H9 (cell line): ENCODE measurements at regions not wholly inside any gene's neighbourhood (a gene's known extent, or its start where the extent isn't known, plus 50 kb on each side); places are given as distances from the start of the nearest gene placed in this dataset.

Experiments used
- DNase-seq: peaks from one replicate; pipeline ENCODE4 v3.0.0-alpha.2; 2017
- H2AFZ ChIP-seq: one replicate; pipeline ENCODE4 v1.6.1; 2013; ENCODE audit warnings: mild to moderate bottlenecking, low read length, control low read depth, moderate library complexity
- H2AK5ac ChIP-seq: 2 replicates; pipeline ENCODE4 v1.6.1; 2013; ENCODE audit warnings: low read length, control low read depth, mixed read lengths; ENCODE audit not compliant: insufficient read length
- H2BK120ac ChIP-seq: one replicate; pipeline ENCODE4 v1.6.1; 2013; ENCODE audit warnings: low read depth, mild to moderate bottlenecking, low read length, control low read depth, inconsistent platforms; ENCODE audit not compliant: poor library complexity, severe bottlenecking
- H2BK12ac ChIP-seq: 2 replicates; pipeline ENCODE4 v1.6.1; 2013; ENCODE audit warnings: low read length, control low read depth, mixed read lengths, low read depth; ENCODE audit not compliant: insufficient read length
- H2BK15ac ChIP-seq: 2 replicates; pipeline ENCODE4 v1.6.1; 2013; ENCODE audit warnings: low read depth, low read length, control low read depth
- H2BK20ac ChIP-seq: one replicate; pipeline ENCODE4 v1.6.1; 2013; ENCODE audit warnings: low read depth, mild to moderate bottlenecking, low read length, control low read depth, inconsistent platforms; ENCODE audit not compliant: poor library complexity, severe bottlenecking
- H2BK5ac ChIP-seq: 2 replicates; pipeline ENCODE4 v1.6.1; 2013; ENCODE audit warnings: low read length, control low read depth, mixed read lengths; ENCODE audit not compliant: insufficient read length
- H3K14ac ChIP-seq: 2 replicates; pipeline ENCODE4 v1.6.1; 2013; ENCODE audit warnings: low read length, control low read depth; ENCODE audit not compliant: insufficient read depth
- H3K18ac ChIP-seq: 2 replicates; pipeline ENCODE4 v1.6.1; 2013; ENCODE audit warnings: low read depth, mild to moderate bottlenecking, mixed read lengths, low read length, control low read depth; ENCODE audit not compliant: insufficient read length
- H3K23ac ChIP-seq: 2 replicates; pipeline ENCODE4 v1.6.1; 2013; ENCODE audit warnings: low read length, control low read depth, mixed read lengths, low read depth; ENCODE audit not compliant: insufficient read length
- H3K23me2 ChIP-seq: 2 replicates; pipeline ENCODE4 v1.6.1; 2013; ENCODE audit warnings: low read depth, mild to moderate bottlenecking, mixed read lengths, low read length, control low read depth; ENCODE audit not compliant: insufficient read length, poor library complexity, severe bottlenecking
- H3K27ac ChIP-seq: 2 replicates; pipeline ENCODE4 v1.5.1; 2013; ENCODE audit warnings: low read length, control low read depth, mixed read lengths, low read depth; ENCODE audit not compliant: insufficient read length
- H3K27me3 ChIP-seq: 2 replicates; pipeline ENCODE4 v1.6.1; 2013; ENCODE audit warnings: low read length, control low read depth, inconsistent platforms; ENCODE audit not compliant: insufficient read depth
- H3K4ac ChIP-seq: 2 replicates; pipeline ENCODE4 v1.6.1; 2013; ENCODE audit warnings: low read depth, mild to moderate bottlenecking, control low read depth, inconsistent platforms, low read length, moderate library complexity
- H3K4me1 ChIP-seq: 2 replicates; pipeline ENCODE4 v1.6.1; 2013; ENCODE audit warnings: low read length, control low read depth, inconsistent platforms; ENCODE audit not compliant: insufficient read depth
- H3K4me2 ChIP-seq: 2 replicates; pipeline ENCODE4 v1.6.1; 2013; ENCODE audit warnings: low read length, control low read depth, mixed read lengths; ENCODE audit not compliant: insufficient read length, insufficient read depth
- H3K56ac ChIP-seq: 2 replicates; pipeline ENCODE4 v1.6.1; 2013; ENCODE audit warnings: low read depth, mild to moderate bottlenecking, mixed read lengths, low read length, control low read depth; ENCODE audit not compliant: insufficient read length
- H3K79me1 ChIP-seq: 2 replicates; pipeline ENCODE4 v1.6.1; 2013; ENCODE audit warnings: low read depth, mild to moderate bottlenecking, moderate library complexity, low read length, control low read depth, inconsistent platforms; ENCODE audit not compliant: insufficient read depth, poor library complexity, severe bottlenecking
- H3K79me2 ChIP-seq: 2 replicates; pipeline ENCODE4 v1.6.1; 2013; ENCODE audit warnings: low read length, control low read depth, inconsistent platforms; ENCODE audit not compliant: insufficient read depth
- H3K9ac ChIP-seq: 2 replicates; pipeline ENCODE4 v1.6.1; 2013; ENCODE audit warnings: low read length, control low read depth, mixed read lengths; ENCODE audit not compliant: insufficient read length; ENCODE audit errors: extremely low read depth
- H3K9me3 ChIP-seq: one replicate; pipeline ENCODE4 v1.6.1; 2013; ENCODE audit warnings: low read depth, low read length, inconsistent platforms; ENCODE audit not compliant: control insufficient read depth
- H3T11ph ChIP-seq: one replicate; pipeline ENCODE4 v1.6.1; 2013; ENCODE audit warnings: mild to moderate bottlenecking, low read length, control low read depth, inconsistent platforms
- H4K20me1 ChIP-seq: one replicate; pipeline ENCODE4 v1.6.1; 2013; ENCODE audit not compliant: control insufficient read depth, insufficient read length, insufficient read depth
- H4K5ac ChIP-seq: 2 replicates; pipeline ENCODE4 v1.6.1; 2013; ENCODE audit warnings: low read depth, mild to moderate bottlenecking, mixed read lengths, low read length, control low read depth; ENCODE audit not compliant: insufficient read length
- H4K8ac ChIP-seq: replicated peaks from 2 replicates; pipeline ENCODE4 v1.6.1; 2013; ENCODE audit warnings: low read length, control low read depth, mixed read lengths, low read depth; ENCODE audit not compliant: insufficient read length
- H4K91ac ChIP-seq: 2 replicates; pipeline ENCODE4 v1.6.1; 2013; ENCODE audit warnings: low read depth, mild to moderate bottlenecking, moderate library complexity, mixed read lengths, low read length, control low read depth; ENCODE audit not compliant: insufficient read length
- H3K27ac Mint-ChIP-seq, 3 experiments: 2 replicates in 2 of 3; 3 replicates in 1 of 3; pipeline ENCODE4 v1.8.0; 2020 to 2021; ENCODE audit warnings: mixed read lengths in 3 of 3, mild to moderate bottlenecking in 1 of 3, moderate library complexity in 1 of 3
- H3K27me3 Mint-ChIP-seq: 2 replicates; pipeline ENCODE4 v1.8.0; 2021; ENCODE audit warnings: low read depth, mild to moderate bottlenecking, moderate library complexity, mixed read lengths
- H3K36me3 Mint-ChIP-seq, 3 experiments: 2 replicates in 2 of 3; 3 replicates in 1 of 3; pipeline ENCODE4 v1.8.0; 2020 to 2021; ENCODE audit warnings: low read depth in 3 of 3, mixed read lengths in 3 of 3; ENCODE audit not compliant: insufficient read depth in 1 of 3
- H3K4me1 Mint-ChIP-seq, 2 experiments: 2 replicates each; pipeline ENCODE4 v1.8.0; 2020; ENCODE audit warnings: mixed read lengths in 2 of 2
- H3K4me3 Mint-ChIP-seq, 2 experiments: 2 replicates in 1 of 2; 3 replicates in 1 of 2; pipeline ENCODE4 v1.8.0; 2020 to 2021; ENCODE audit warnings: mild to moderate bottlenecking in 2 of 2, mixed read lengths in 2 of 2, moderate library complexity in 1 of 2
- H3K9me3 Mint-ChIP-seq, 2 experiments: 2 replicates in 1 of 2; 3 replicates in 1 of 2; pipeline ENCODE4 v1.8.0; 2020; ENCODE audit warnings: mild to moderate bottlenecking in 2 of 2, mixed read lengths in 2 of 2, moderate library complexity in 1 of 2
- WGBS: extraction: QIAGEN DNeasy Blood & Tissue Kit; methylation state at CpG from one replicate; pipeline ENCODE4 v1.1.7; 2013; ENCODE audit warnings: missing lambda C conversion rate, low lambda C conversion rate, mixed read lengths; ENCODE audit not compliant: insufficient read length; ENCODE audit errors: extremely low coverage; 5-methylcytosine and 5-hydroxymethylcytosine counted together
- TF ChIP-seq, protein P1 (sequence below): fragments of 200-600 bp; sonication (generic); conservative IDR thresholded peaks from 3 replicates; pipeline ENCODE4 v1.8.0; 2021; ENCODE audit warnings: antibody characterized with exemption, mild to moderate bottlenecking

- no peak overlapping the region for H3K14ac ChIP-seq
- no peak overlapping the region for H3K9ac ChIP-seq
- no CpG with 5 or more reads among the region's 1 CpG for WGBS
- no peak overlapping the region for H3K23ac ChIP-seq
- H4K91ac ChIP-seq = no peak overlapping the region
- no peak overlapping the region for H2AFZ ChIP-seq
- H3K79me2 ChIP-seq = no peaks in the 10 kb centered on the region
- no peaks in the 10 kb centered on the region for H3K23me2 ChIP-seq
- H2BK20ac ChIP-seq = no peak overlapping the region
- H3K4ac ChIP-seq = no peak overlapping the region
- no peaks in the 10 kb centered on the region for H4K20me1 ChIP-seq
- no peaks in the 10 kb centered on the region for H3K27me3 ChIP-seq
- Mint-ChIP-seq H3K27ac (no peak overlapping the region), H3K9me3 (peaks cover 0 to 2% of the 10 kb centered on the region in 2 experiments; a peak in 1 of 5 replicates), H3K27me3 (no peaks in the 10 kb centered on the region), H3K4me1 (peaks cover 3 to 6% of the 10 kb centered on the region in 2 experiments), H3K4me3 (no peak overlapping the region), H3K36me3 (no peaks in the 10 kb centered on the region; a peak in 3 of 7 replicates)
- no peak overlapping the region for H3T11ph ChIP-seq
- H3K4me1 ChIP-seq = no peaks in the 10 kb centered on the region
- no peak overlapping the region for H2BK5ac ChIP-seq
- no peak overlapping the region for H2BK15ac ChIP-seq
- no peak overlapping the region for H3K56ac ChIP-seq
- H3K27ac ChIP-seq = no peak overlapping the region
- TF ChIP-seq, protein P1, sequence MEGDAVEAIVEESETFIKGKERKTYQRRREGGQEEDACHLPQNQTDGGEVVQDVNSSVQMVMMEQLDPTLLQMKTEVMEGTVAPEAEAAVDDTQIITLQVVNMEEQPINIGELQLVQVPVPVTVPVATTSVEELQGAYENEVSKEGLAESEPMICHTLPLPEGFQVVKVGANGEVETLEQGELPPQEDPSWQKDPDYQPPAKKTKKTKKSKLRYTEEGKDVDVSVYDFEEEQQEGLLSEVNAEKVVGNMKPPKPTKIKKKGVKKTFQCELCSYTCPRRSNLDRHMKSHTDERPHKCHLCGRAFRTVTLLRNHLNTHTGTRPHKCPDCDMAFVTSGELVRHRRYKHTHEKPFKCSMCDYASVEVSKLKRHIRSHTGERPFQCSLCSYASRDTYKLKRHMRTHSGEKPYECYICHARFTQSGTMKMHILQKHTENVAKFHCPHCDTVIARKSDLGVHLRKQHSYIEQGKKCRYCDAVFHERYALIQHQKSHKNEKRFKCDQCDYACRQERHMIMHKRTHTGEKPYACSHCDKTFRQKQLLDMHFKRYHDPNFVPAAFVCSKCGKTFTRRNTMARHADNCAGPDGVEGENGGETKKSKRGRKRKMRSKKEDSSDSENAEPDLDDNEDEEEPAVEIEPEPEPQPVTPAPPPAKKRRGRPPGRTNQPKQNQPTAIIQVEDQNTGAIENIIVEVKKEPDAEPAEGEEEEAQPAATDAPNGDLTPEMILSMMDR = no peak
- no peak overlapping the region for H3K4me2 ChIP-seq
- H3K79me1 ChIP-seq = peaks cover 2% of the 10 kb centered on the region
- no peaks in the 10 kb centered on the region for H3K9me3 ChIP-seq
- H4K5ac ChIP-seq = no peak overlapping the region
- no peak overlapping the region for H2BK120ac ChIP-seq
- DNase-seq = no peak
- H2AK5ac ChIP-seq = no peak overlapping the region
- no peak overlapping the region for H3K18ac ChIP-seq
- H4K8ac ChIP-seq = no peak overlapping the region
- H2BK12ac ChIP-seq = no peak overlapping the region
Measured at GRCh38 chr1:239861985-239862384, 229.7 kb upstream of the FMN2 start.
